Tongue (tissue), 1 donor: ENCODE measurements at regions not wholly inside any gene's neighbourhood (a gene's known extent, or its start where the extent isn't known, plus 50 kb on each side); places are given as distances from the start of the nearest gene placed in this dataset. TPM values are rescaled to one million over a fixed set of nuclear protein-coding genes. Genes with fewer than 3 reads are reported as not detected.

Experiments
- small RNA-seq: library from RNA; depleted of rRNA; stranded (forward); fragments of <200 nt; gene quantifications from one replicate; pipeline ENCODE3, GENCODE V24; 2014; ENCODE audit warnings: low replicate concordance

Small RNA genes lying in the stretch of these regions (small RNA-seq; reads per million reads assigned to genes)
- not detected for gene AC107626.1
